ENCODE measurements at regions not wholly inside any gene's neighbourhood (a gene's known extent, or its start where the extent isn't known, plus 50 kb on each side); places are given as distances from the start of the nearest gene placed in this dataset.

GRCh38 chr18:21162786-21163185 lies 51.2 kb upstream of the ROCK1 start:
- Mint-ChIP-seq H3K27me3 (ENCODE audit: insufficient read depth) (no peaks in the 10 kb centered on the region; the same call in 1 of the 2 replicates), H3K4me3 (no peak overlapping the region), H3K27ac (peak overlapping the region; percentile 35; the same call in 1 of the 2 replicates), H3K4me1 (ENCODE audit: low read depth) (peaks cover 32% of the 10 kb centered on the region), H3K36me3 (ENCODE audit: low read depth) (no peaks in the 10 kb centered on the region), H3K9me3 (no peaks in the 10 kb centered on the region)
- TF ChIP-seq CTCF (IDR thresholded peaks at IDR 0.05), result no peak
- DNase-seq, result no peak

- Mint-ChIP-seq H3K4me3 (peak overlapping the region; percentile 63), H3K36me3 (ENCODE audit: low read depth) (no peaks in the 10 kb centered on the region), H3K27me3 (ENCODE audit: insufficient read depth) (no peaks in the 10 kb centered on the region; the same call in 1 of the 2 replicates), H3K27ac (peak overlapping the region; percentile 86), H3K4me1 (ENCODE audit: low read depth) (peaks cover 32% of the 10 kb centered on the region), H3K9me3 (no peaks in the 10 kb centered on the region)
- no peak for TF ChIP-seq CTCF (IDR thresholded peaks at IDR 0.05)
- peak; percentile 94 for DNase-seq
Observed at GRCh38 chr18:21163647-21164547, 52.3 kb upstream of the ROCK1 start.

- H3K4me1 Mint-ChIP-seq (ENCODE audit: low read depth), result peaks cover 32% of the 10 kb centered on the region
- H3K9me3 Mint-ChIP-seq, result no peaks in the 10 kb centered on the region
- peak overlapping the region; percentile 86 for H3K27ac Mint-ChIP-seq
- no peaks in the 10 kb centered on the region; the same call in 1 of the 2 replicates for H3K27me3 Mint-ChIP-seq (ENCODE audit: insufficient read depth)
- DNase-seq, result no peak
- peak overlapping the region; percentile 63 for H3K4me3 Mint-ChIP-seq
- no peak for TF ChIP-seq CTCF (IDR thresholded peaks at IDR 0.05)
- H3K36me3 Mint-ChIP-seq (ENCODE audit: low read depth), result no peaks in the 10 kb centered on the region
Observed at GRCh38 chr18:21164548-21165095, 53.0 kb upstream of the ROCK1 start.

GRCh38 chr18:21167641-21168377 lies 56.2 kb upstream of the ROCK1 start:
- Mint-ChIP-seq H3K4me3 (no peak overlapping the region), H3K27ac (no peak overlapping the region), H3K27me3 (ENCODE audit: insufficient read depth) (no peaks in the 10 kb centered on the region; the same call in 1 of the 2 replicates), H3K9me3 (no peaks in the 10 kb centered on the region), H3K36me3 (ENCODE audit: low read depth) (no peaks in the 10 kb centered on the region), H3K4me1 (ENCODE audit: low read depth) (peaks cover 23% of the 10 kb centered on the region)
- TF ChIP-seq CTCF (IDR thresholded peaks at IDR 0.05), result no peak
- no peak for DNase-seq

- TF ChIP-seq CTCF (IDR thresholded peaks at IDR 0.05), result no peak
- H3K27ac Mint-ChIP-seq, result no peak overlapping the region
- H3K27me3 Mint-ChIP-seq (ENCODE audit: insufficient read depth), result no peaks in the 10 kb centered on the region; the same call in 1 of the 2 replicates
- no peaks in the 10 kb centered on the region for H3K36me3 Mint-ChIP-seq (ENCODE audit: low read depth)
- H3K9me3 Mint-ChIP-seq, result no peaks in the 10 kb centered on the region
- H3K4me1 Mint-ChIP-seq (ENCODE audit: low read depth), result peaks cover 12% of the 10 kb centered on the region
- H3K4me3 Mint-ChIP-seq, result no peak overlapping the region
- no peak for DNase-seq
Observed at GRCh38 chr18:21168880-21169279, 57.3 kb upstream of the ROCK1 start.

All from HFFc6 (cell line).